Omental fat pad (tissue), 3 donors: ENCODE measurements at regions not wholly inside any gene's neighbourhood (a gene's known extent, or its start where the extent isn't known, plus 50 kb on each side); places are given as distances from the start of the nearest gene placed in this dataset.

Source experiments
- ATAC-seq: fragments of 150-250 bp; one replicate; pipeline ENCODE4 v1.9.1; 2016; ENCODE audit warnings: mild to moderate bottlenecking, moderate library complexity; ENCODE audit not compliant: low FRiP score
- DNase-seq: peaks from one replicate; pipeline ENCODE4 v3.0.0-alpha.2; 2019; ENCODE audit warnings: low spot score
- TF ChIP-seq, protein P1 (sequence below), 3 donors: fragments of 450-650 bp; IDR thresholded peaks; one replicate each; pipeline ENCODE4 v1.5.1; 2016 to 2017; ENCODE audit warnings: antibody characterized with exemption in 3 of 3, mild to moderate bottlenecking in 3 of 3, moderate library complexity in 2 of 3

DNA sequence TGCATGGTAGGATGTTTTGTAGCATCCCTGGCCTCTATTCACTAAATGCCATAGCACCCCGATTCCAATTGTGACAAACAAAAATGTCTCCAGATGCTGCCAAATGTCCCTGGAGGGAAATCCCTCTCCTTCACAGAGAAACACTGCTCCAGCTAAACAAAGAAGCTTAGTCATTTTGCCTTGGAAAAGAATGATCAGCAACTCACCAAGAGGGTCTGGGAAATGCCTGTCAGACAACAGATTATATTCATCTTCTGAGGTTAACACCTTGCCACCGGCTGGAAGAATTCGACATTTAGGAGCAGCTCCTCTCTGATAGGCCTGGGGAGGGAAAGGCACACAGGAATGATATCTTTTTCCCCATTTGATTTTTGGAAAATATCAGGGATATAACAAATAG, 84.4 kb downstream of the NIBAN1 start:
- no peak for DNase-seq
- no peak for ATAC-seq
- TF ChIP-seq, protein P1, sequence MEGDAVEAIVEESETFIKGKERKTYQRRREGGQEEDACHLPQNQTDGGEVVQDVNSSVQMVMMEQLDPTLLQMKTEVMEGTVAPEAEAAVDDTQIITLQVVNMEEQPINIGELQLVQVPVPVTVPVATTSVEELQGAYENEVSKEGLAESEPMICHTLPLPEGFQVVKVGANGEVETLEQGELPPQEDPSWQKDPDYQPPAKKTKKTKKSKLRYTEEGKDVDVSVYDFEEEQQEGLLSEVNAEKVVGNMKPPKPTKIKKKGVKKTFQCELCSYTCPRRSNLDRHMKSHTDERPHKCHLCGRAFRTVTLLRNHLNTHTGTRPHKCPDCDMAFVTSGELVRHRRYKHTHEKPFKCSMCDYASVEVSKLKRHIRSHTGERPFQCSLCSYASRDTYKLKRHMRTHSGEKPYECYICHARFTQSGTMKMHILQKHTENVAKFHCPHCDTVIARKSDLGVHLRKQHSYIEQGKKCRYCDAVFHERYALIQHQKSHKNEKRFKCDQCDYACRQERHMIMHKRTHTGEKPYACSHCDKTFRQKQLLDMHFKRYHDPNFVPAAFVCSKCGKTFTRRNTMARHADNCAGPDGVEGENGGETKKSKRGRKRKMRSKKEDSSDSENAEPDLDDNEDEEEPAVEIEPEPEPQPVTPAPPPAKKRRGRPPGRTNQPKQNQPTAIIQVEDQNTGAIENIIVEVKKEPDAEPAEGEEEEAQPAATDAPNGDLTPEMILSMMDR (IDR thresholded peaks at IDR 0.05), result no peak

- ATAC-seq (no peak), DNase-seq (no peak)
- TF ChIP-seq, protein P1 (IDR thresholded peaks at IDR 0.05), result no peak
These were observed 85.1 kb downstream of the NIBAN1 start for GRCh38 chr1:184889166-184889565.

- DNase-seq, result no peak
- TF ChIP-seq, protein P1 (IDR thresholded peaks at IDR 0.05), result no peak
- no peak for ATAC-seq
These were observed 85.8 kb downstream of the NIBAN1 start for GRCh38 chr1:184888505-184888904.

DNA sequence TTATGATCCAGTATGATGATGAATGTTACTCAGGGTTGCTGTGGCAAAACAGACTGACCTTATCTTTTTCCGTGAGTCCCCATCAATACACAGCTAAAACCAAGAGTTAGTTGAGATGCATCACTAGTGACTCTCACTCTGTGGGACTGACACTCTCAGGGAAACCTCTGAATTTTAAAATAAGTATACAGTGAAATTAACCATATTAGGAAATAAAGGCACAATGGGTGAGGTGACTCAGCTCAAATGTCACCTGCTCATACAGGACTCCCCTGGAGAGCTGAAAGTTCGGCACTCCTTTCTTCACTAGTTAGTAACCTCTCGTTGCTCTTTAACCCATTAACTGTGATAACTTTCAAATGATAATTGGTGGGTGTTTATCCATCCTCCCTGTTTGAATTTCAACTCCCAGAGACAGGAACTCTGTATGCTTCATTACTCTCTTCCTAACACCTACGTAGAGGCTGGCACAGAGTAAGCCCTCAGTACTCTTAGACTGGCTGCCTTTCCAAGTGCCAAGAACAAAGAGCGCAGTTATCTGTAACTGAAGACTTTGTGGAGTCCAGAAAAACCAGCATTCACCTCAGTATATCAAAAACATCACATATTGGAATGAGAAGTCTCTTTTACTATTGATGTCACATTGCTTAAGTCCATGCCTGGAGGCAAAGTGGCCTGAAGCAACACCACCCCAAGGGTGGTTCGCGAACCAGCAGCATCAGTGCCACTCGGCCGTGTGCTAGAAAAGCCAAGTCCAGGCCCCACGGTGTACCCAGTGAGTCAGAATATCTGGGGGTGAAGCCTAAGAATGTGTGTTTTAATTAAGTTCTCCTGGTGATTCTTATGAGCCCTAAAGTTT, 91.1 kb downstream of the NIBAN1 start:
- ATAC-seq (no peak), DNase-seq (no peak)
- TF ChIP-seq, protein P1 (IDR thresholded peaks at IDR 0.05), result no peak

- TF ChIP-seq, protein P1 (IDR thresholded peaks at IDR 0.05), result no peak
- DNase-seq (no peak), ATAC-seq (no peak)
These were observed 92.1 kb downstream of the NIBAN1 start for GRCh38 chr1:184881941-184882913.

DNA sequence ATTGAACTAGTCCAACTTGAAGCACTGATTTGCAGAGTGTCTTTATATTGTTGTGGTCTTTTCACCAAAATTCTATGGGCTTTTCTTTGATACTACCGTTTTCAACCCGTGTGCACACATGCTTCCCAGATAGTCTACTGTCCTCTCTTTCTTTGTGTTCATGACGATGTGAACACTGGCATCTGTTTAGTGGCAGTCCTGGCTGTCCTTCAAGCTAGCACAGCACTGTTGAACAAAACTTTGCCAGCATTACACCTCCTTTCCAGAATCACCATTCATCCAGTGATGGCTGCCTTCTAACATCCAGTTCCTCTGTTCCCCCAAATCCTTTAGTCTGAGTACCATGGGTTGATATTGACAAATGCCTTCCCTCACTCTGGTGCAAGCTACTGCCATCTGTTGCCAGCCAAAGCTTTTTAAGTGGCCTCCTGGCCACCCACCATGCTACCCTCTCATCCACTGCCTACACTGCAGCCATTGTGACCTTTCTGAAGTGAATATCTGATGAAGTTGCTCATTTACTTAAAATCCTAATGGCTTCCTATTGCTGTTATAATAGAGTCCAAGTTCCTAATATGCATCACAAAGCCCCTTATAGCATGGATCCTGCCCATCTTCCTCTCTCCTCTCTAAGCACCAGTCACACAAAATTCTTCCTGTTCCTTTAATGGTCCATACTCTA, 94.3 kb downstream of the NIBAN1 start:
- ATAC-seq, result no peak
- TF ChIP-seq, protein P1 (IDR thresholded peaks at IDR 0.05), result no peak
- DNase-seq, result no peak
